ENCODE measurements at regions not wholly inside any gene's neighbourhood (a gene's known extent, or its start where the extent isn't known, plus 50 kb on each side); places are given as distances from the start of the nearest gene placed in this dataset.

- TF ChIP-seq, protein P1, sequence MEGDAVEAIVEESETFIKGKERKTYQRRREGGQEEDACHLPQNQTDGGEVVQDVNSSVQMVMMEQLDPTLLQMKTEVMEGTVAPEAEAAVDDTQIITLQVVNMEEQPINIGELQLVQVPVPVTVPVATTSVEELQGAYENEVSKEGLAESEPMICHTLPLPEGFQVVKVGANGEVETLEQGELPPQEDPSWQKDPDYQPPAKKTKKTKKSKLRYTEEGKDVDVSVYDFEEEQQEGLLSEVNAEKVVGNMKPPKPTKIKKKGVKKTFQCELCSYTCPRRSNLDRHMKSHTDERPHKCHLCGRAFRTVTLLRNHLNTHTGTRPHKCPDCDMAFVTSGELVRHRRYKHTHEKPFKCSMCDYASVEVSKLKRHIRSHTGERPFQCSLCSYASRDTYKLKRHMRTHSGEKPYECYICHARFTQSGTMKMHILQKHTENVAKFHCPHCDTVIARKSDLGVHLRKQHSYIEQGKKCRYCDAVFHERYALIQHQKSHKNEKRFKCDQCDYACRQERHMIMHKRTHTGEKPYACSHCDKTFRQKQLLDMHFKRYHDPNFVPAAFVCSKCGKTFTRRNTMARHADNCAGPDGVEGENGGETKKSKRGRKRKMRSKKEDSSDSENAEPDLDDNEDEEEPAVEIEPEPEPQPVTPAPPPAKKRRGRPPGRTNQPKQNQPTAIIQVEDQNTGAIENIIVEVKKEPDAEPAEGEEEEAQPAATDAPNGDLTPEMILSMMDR (IDR thresholded peaks at IDR 0.05): no peak
These were observed 159.6 kb upstream of the SMIM21 start for GRCh38 chr18:75587131-75587530.

DNA sequence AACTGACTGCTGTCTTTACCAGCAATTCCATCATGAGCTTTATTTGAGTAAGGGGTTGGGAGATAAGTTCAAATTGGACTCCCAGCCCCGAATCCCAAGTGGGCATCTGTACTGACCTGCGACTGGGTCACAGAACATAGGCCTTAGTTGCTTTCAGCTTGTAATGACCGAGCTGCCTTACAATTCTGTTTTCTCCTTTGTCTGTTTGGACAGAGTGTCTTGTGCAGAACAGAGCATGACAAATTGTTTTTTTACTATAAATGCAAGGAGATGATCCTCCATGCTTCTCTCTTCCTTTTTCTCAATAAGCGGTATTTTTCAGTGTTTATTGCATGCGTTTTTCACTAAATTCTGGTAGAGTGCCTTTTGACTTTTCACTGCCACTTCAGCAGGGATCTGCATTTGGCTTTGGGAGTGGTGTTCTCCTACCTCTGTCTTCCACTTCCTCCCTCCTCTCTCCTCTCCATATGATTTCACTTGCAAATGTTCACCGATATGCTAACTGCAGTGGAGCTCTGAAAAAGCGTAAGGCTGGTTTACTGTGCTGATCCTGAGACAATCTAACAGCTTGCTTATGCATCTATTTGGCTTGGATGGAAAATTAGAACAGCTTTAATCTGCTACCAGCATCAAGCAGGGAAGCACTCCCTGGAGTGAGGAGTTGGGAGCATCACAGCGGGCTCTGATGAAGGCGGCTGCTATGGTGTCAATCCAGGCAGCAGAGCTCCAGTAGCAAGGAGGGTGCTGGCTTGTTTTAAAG, 158.8 kb upstream of the SMIM21 start:
- TF ChIP-seq, protein P1 (IDR thresholded peaks at IDR 0.05): no peak

DNA sequence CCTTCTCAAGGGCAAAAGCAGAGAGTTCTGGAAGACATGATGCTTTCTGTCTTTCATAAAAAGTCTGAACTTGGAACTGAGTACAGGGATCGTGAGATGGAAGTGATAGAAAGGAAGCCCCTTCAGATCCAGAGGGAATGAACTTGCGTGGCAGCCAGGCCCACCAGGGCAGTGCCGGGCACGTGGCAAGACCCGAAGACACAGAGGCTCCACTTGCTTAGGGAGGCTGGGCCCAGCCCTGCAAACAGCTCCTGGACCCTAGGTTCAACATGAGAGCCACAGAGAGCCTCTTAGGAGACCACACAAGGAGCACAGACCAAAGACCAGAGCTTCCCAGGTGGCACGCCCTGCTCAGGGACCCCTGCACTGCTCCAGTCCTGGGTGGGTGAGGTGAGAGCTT, 155.4 kb upstream of the SMIM21 start:
- TF ChIP-seq, protein P1 (IDR thresholded peaks at IDR 0.05): no peak

- TF ChIP-seq, protein P1 (IDR thresholded peaks at IDR 0.05): no peak
These were observed 154.9 kb upstream of the SMIM21 start for GRCh38 chr18:75582406-75582821.

DNA sequence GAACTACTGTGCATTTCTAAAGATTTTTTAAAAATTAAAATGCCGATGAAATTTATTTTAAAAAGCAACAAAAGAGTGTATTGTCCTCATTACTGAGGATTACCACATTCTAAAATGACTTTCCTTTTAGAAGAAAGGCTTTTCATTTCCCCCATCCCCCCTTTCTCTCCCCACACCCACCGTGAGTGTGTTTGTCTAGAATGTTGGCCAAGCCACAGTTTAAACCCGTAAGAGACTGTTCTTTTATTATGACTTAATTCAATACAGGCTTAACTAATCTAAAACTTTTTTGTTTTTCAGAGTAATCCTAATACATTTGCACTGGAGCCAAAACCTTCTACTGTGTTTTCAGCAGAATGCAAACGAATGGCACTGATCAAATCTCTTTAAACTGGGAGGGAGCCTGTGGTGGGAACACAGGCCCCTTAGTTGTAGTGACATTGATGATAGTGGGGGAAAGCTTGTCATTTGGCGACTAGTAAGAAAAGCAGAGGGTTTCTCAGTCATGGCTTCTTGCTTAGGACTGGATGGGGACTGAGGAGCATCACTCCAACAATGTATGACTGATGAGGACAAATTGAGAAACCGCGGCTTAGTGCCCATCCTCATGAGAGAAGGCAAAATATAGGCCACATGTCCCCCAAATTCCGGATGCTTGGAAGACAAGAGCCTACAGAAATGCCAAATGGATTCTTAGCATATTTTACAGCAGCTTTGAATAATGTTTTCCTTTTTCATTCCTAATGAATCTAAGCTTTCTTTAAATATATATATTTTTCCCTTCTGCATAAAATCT, 154.0 kb upstream of the SMIM21 start:
- TF ChIP-seq, protein P1 (IDR thresholded peaks at IDR 0.05): no peak

- TF ChIP-seq, protein P1 (IDR thresholded peaks at IDR 0.05): no peak
These were observed 146.7 kb upstream of the SMIM21 start for GRCh38 chr18:75574187-75574586.

GRCh38 chr18:75563150-75563549, 135.6 kb upstream of the SMIM21 start:
- TF ChIP-seq, protein P1 (IDR thresholded peaks at IDR 0.05): no peak

Measured in LNCAP (cell line).